Ovary (tissue), 7 donors: ENCODE measurements at regions not wholly inside any gene's neighbourhood (a gene's known extent, or its start where the extent isn't known, plus 50 kb on each side); places are given as distances from the start of the nearest gene placed in this dataset.

Experiments
- DNase-seq, 5 donors: peaks; one replicate each; pipeline ENCODE4 v3.0.0-alpha.2; 2019 to 2020
- H3K27ac ChIP-seq, 2 donors: fragments of 200-600 bp; one replicate each; pipeline versions ENCODE4 v1.5.1 to v1.8.0; 2019 to 2022
- H3K27me3 ChIP-seq: fragments of 200-600 bp; one replicate; pipeline ENCODE4 v1.8.0; 2022
- H3K36me3 ChIP-seq: fragments of 200-600 bp; sonication (generic); one replicate; pipeline ENCODE4 v1.5.1; 2019
- H3K4me1 ChIP-seq: one replicate; pipeline ENCODE4 v1.8.1; 2013; ENCODE audit warnings: mild to moderate bottlenecking, moderate library complexity; ENCODE audit not compliant: insufficient read depth
- H3K4me3 ChIP-seq: fragments of 200-600 bp; sonication (generic); one replicate; pipeline ENCODE4 v1.5.1; 2017
- H3K9me3 ChIP-seq, 2 donors: fragments of 200-600 bp in 1 of 2; sonication (generic) in 1 of 2; one replicate each; pipeline versions ENCODE4 v1.5.1 to v1.8.1; 2013 to 2019; ENCODE audit warnings: mild to moderate bottlenecking in 1 of 2, moderate library complexity in 1 of 2
- EP300 ChIP-seq: sonication (generic); formaldehyde crosslinking; IDR thresholded peaks from one replicate; pipeline ENCODE4 v1.6.1; 2017; ENCODE audit warnings: antibody characterized with exemption
- POLR2A ChIP-seq: fragments of 450-650 bp; IDR thresholded peaks from one replicate; pipeline ENCODE4 v1.6.1; 2017; ENCODE audit warnings: antibody characterized with exemption, mild to moderate bottlenecking, moderate library complexity
- WGBS, 3 donors: extraction: QIAGEN DNeasy Blood & Tissue Kit in 1 of 3; methylation state at CpG; one replicate each; pipeline versions ENCODE4 v1.1.5 to v1.1.7; 2013 to 2017; 5-methylcytosine and 5-hydroxymethylcytosine counted together
- intact Hi-C, 4 donors: fragments of 100-400 bp; cut with DNase I; formaldehyde crosslinking; loops; one replicate each; pipeline versions ENCODE4 v1.11.0 to v1.15.1; 2022 to 2023
- TF ChIP-seq, protein P1 (sequence below), 3 donors: fragments of 450-650 bp in 2 of 3; fragments of 200-600 bp in 1 of 3; IDR thresholded peaks; one replicate each; pipeline versions ENCODE4 v1.5.1 to v1.8.0; 2016 to 2022; ENCODE audit warnings: antibody characterized with exemption in 3 of 3, mild to moderate bottlenecking in 1 of 3
- donor health status: DM: no; HTN: no; CAD: no; lungs with moderate emphysema.
- donor health status: DM: no; HTN: no; CAD: no.
- donor health status: Bipolar disorder and iron deficiency.
- donor health status: DM: no; HTN: no; CAD: no.
- donor health status: DM: yes; HTN: yes; CAD: no.

DNA sequence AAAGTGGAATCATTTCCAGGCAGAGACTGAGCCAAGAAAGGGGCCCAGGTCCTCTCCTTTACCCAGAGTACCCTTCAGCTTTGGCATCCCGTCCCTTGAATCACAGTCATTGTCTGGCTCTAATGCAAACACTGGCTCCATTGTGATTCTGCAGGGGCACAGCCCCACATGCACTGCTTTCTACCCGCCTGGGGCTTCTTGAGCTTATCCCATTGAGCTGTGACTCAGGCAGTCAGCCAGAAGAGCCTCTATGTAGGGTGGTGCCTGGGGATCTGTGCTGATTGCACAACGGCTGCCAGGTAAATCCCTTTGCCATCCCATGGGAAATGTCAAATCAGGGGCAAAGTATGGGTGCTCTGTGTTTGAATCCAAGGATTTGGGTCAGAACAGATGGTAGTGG, 88.9 kb downstream of the RASSF10 start:
- Histone ChIP-seq H3K36me3 (no peaks in the 10 kb centered on the region), H3K4me3 (no peak overlapping the region), H3K4me1 (no peaks in the 10 kb centered on the region), H3K27me3 (no peaks in the 10 kb centered on the region), H3K27ac (no peak overlapping the region), H3K9me3 (no peaks in the 10 kb centered on the region)
- WGBS, 3 donors = 75 to 81% (median 76%) methylated on average over 3 of the region's 3 CpGs
- DNase-seq = no peak
- TF ChIP-seq EP300 (no peak), POLR2A (no peak)
- TF ChIP-seq, protein P1, sequence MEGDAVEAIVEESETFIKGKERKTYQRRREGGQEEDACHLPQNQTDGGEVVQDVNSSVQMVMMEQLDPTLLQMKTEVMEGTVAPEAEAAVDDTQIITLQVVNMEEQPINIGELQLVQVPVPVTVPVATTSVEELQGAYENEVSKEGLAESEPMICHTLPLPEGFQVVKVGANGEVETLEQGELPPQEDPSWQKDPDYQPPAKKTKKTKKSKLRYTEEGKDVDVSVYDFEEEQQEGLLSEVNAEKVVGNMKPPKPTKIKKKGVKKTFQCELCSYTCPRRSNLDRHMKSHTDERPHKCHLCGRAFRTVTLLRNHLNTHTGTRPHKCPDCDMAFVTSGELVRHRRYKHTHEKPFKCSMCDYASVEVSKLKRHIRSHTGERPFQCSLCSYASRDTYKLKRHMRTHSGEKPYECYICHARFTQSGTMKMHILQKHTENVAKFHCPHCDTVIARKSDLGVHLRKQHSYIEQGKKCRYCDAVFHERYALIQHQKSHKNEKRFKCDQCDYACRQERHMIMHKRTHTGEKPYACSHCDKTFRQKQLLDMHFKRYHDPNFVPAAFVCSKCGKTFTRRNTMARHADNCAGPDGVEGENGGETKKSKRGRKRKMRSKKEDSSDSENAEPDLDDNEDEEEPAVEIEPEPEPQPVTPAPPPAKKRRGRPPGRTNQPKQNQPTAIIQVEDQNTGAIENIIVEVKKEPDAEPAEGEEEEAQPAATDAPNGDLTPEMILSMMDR (IDR thresholded peaks at IDR 0.05) = no peak
- intact Hi-C loops = no loop called here

DNA sequence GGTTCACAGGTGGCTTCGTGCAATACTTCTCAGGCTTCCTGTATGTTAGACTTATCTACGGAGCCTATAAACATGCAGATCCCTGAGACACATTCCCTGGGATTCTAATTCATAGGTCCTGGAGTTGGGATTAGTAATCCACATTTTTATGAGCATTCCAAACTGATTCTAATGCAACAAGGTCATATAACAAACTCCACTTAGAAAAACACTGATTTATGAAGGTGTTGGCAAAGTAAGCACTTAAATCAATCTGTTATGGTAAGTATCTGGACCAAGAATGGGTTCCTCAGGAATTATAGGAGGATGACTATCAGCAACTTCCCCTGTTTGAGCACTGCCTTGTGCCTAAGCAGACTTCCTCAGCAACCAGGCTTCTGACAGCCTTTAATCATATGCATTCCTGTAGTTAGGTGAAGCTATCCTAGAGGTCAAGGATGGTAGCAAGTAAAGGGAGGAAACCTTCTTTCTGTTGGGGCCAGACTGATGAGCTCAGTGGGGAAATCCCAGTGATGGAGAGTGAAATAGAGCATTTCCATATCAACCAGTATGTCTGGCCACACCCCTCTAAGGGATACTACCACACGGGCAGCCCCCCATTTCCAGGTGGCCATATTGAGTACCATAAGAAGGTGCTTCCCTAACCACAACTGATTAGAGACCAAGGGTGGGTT, 89.6 kb downstream of the RASSF10 start:
- H3K9me3 ChIP-seq = no peaks in the 10 kb centered on the region
- TF ChIP-seq POLR2A = no peak
- TF ChIP-seq, protein P1 (IDR thresholded peaks at IDR 0.05) = no peak
- TF ChIP-seq EP300 = no peak
- H3K4me3 ChIP-seq = no peak overlapping the region
- no peaks in the 10 kb centered on the region for H3K27me3 ChIP-seq
- DNase-seq = no peak
- no peaks in the 10 kb centered on the region for H3K4me1 ChIP-seq
- H3K27ac ChIP-seq = no peak overlapping the region
- WGBS, 3 donors = 53 to 68% (median 67%) methylated on average over 3 of the region's 3 CpGs
- intact Hi-C loops = no loop called here
- no peaks in the 10 kb centered on the region for H3K36me3 ChIP-seq

DNA sequence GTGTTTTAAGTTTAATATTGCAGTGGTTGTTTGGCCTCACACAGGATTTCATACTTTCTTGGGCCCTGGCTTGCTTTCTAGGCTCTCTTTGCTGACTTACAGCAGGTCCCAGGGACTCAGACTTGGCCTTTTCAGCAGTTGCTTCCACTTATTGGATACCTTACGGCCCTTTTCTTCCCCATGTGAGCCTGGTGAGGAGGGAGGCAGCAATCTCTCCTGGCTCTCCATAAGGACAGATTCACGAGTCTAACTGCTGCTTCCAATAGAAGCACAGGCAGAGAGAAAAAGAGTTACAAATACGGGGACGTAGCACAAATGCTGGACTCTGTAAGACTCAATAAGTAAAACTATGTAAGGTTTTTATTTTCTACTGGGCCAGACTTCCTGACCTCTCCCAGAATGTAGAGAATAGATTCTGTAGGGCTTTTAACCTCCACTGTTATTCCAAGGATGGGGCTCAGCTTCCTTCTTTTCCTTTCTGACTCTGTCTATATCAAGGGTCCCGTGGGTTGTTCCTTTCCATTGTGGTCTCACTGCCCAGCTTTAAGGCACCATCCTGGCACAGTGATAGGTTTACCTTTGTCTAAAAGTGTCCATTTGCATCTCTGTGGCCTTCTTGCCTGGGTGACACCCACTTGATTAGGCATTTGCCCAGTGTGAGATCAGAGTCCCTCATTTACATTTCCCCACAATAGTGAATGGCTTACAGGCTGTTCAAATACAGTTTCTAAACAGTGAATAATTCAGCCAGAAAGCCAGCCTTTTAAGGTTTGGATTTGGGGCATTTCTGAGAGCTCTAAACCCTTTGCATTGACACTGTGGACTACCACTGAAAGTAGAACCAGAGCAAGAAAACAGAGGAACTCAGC, 92.8 kb downstream of the RASSF10 start:
- WGBS, 3 donors = 77 to 81% (median 79%) methylated on average over 5 of the region's 5 CpGs

DNA sequence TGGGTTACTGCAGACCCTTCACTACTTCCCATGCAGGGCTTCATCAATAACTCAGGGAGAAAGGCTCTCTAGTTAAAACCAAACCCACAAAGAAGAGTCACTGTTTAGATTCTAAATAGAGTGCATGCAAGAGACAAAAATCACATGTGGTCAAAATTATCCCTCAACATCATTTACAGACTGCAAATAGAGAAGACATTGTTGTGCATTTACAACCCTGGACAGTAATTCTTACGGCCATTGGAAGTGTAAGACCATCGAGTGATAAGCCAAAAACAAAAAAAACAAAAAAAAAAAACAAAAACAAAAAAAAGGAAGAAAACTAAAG, 93.4 kb downstream of the RASSF10 start:
- no peaks in the 10 kb centered on the region for H3K27me3 ChIP-seq
- intact Hi-C loops = no loop called here
- no peaks in the 10 kb centered on the region for H3K9me3 ChIP-seq
- H3K4me3 ChIP-seq = no peak overlapping the region
- no peak for DNase-seq
- TF ChIP-seq EP300 = no peak
- TF ChIP-seq, protein P1 (IDR thresholded peaks at IDR 0.05) = no peak
- TF ChIP-seq POLR2A = no peak
- 20 to 47% (median 23%) methylated on average over 2 of the region's 2 CpGs for WGBS, 3 donors
- H3K4me1 ChIP-seq = no peaks in the 10 kb centered on the region
- H3K36me3 ChIP-seq = no peaks in the 10 kb centered on the region
- no peak overlapping the region for H3K27ac ChIP-seq

More for the DNA sequence above, 92.8 kb downstream of the RASSF10 start:
- Histone ChIP-seq H3K4me3 (no peak overlapping the region), H3K4me1 (no peaks in the 10 kb centered on the region), H3K9me3 (no peaks in the 10 kb centered on the region), H3K27me3 (no peaks in the 10 kb centered on the region), H3K27ac (no peak overlapping the region), H3K36me3 (no peaks in the 10 kb centered on the region)
- no peak for DNase-seq
- intact Hi-C loops = no loop called here
- TF ChIP-seq, protein P1 (IDR thresholded peaks at IDR 0.05) = no peak
- no peak for TF ChIP-seq POLR2A
- TF ChIP-seq EP300 = no peak
